Urothelium cell line (cell line): ENCODE measurements at regions not wholly inside any gene's neighbourhood (a gene's known extent, or its start where the extent isn't known, plus 50 kb on each side); places are given as distances from the start of the nearest gene placed in this dataset.
"Not testable (repeated sequence)": the region's sequence is repeated elsewhere in the genome, so short reads cannot be mapped to it uniquely, and the experiment has no call there.

Experiments
- DNase-seq: peaks from one replicate; pipeline ENCODE4 v3.0.0; 2011; ENCODE audit warnings: low spot score, mixed read lengths
- FAIRE-seq: peaks from 2 replicates; lab custom pipeline; 2011; peaks lifted over from hg19 to GRCh38; lab: Jason Lieb, UNC

- no peak for FAIRE-seq
- DNase-seq = no peak
These were observed 141.3 kb upstream of the EXOC2 start for GRCh38 chr6:834190-834589.

- DNase-seq, FAIRE-seq: not testable (repeated sequence)
These were observed 139.9 kb upstream of the EXOC2 start for GRCh38 chr6:832804-833203.

GRCh38 chr6:830667-831327 lies 137.9 kb upstream of the EXOC2 start:
- DNase-seq = no peak
- FAIRE-seq = no peak

- FAIRE-seq = no peak
- DNase-seq = no peak
These were observed 136.7 kb upstream of the EXOC2 start for GRCh38 chr6:829656-830055.

- FAIRE-seq = no peak
These were observed 134.5 kb upstream of the EXOC2 start for GRCh38 chr6:827431-827830.

GRCh38 chr6:819122-819521 lies 126.2 kb upstream of the EXOC2 start:
- FAIRE-seq = no peak
- DNase-seq = no peak

More at GRCh38 chr6:827431-827830, 134.5 kb upstream of the EXOC2 start:
- DNase-seq = no peak

GRCh38 chr6:818196-818595 lies 125.3 kb upstream of the EXOC2 start:
- DNase-seq (no peak), FAIRE-seq (no peak)

- DNase-seq (no peak), FAIRE-seq (no peak)
These were observed 123.7 kb upstream of the EXOC2 start for GRCh38 chr6:816510-817084.

GRCh38 chr6:815348-815738 lies 122.4 kb upstream of the EXOC2 start:
- DNase-seq = no peak
- no peak for FAIRE-seq

- FAIRE-seq = no peak
- DNase-seq = no peak
These were observed 121.7 kb upstream of the EXOC2 start for GRCh38 chr6:814378-815347.

GRCh38 chr6:811831-812230 lies 118.9 kb upstream of the EXOC2 start:
- DNase-seq = no peak

GRCh38 chr6:811191-811590 lies 118.3 kb upstream of the EXOC2 start:
- no peak for DNase-seq
- no peak for FAIRE-seq

More at GRCh38 chr6:811831-812230, 118.9 kb upstream of the EXOC2 start:
- FAIRE-seq = no peak

GRCh38 chr6:804771-805170 lies 111.8 kb upstream of the EXOC2 start:
- no peak for DNase-seq
- no peak for FAIRE-seq

- no peak for DNase-seq
- FAIRE-seq = no peak
These were observed 111.4 kb upstream of the EXOC2 start for GRCh38 chr6:804317-804716.

GRCh38 chr6:803191-803977 lies 110.4 kb upstream of the EXOC2 start:
- FAIRE-seq = no peak
- DNase-seq = no peak

- DNase-seq = no peak
- no peak for FAIRE-seq
These were observed 109.8 kb upstream of the EXOC2 start for GRCh38 chr6:802701-803100.

- not testable (repeated sequence) for FAIRE-seq
These were observed 109.3 kb upstream of the EXOC2 start for GRCh38 chr6:802223-802622.

GRCh38 chr6:799769-800168 lies 106.8 kb upstream of the EXOC2 start:
- FAIRE-seq (no peak), DNase-seq (no peak)

More at GRCh38 chr6:802223-802622, 109.3 kb upstream of the EXOC2 start:
- not testable (repeated sequence) for DNase-seq

GRCh38 chr6:797479-798077 lies 104.6 kb upstream of the EXOC2 start:
- peak; percentile 20 for DNase-seq
- no peak for FAIRE-seq

GRCh38 chr6:795046-795685 lies 102.2 kb upstream of the EXOC2 start:
- no peak for FAIRE-seq

More at GRCh38 chr6:795046-795685, 102.2 kb upstream of the EXOC2 start:
- DNase-seq = no peak
